Right lobe of liver (tissue), 6 donors: ENCODE measurements at regions not wholly inside any gene's neighbourhood (a gene's known extent, or its start where the extent isn't known, plus 50 kb on each side); places are given as distances from the start of the nearest gene placed in this dataset.

Experiments used
- ATAC-seq, 4 donors: fragments of 200-7000 bp; cut with Tn5 transposase; one replicate each; pipeline ENCODE4 v1.9.1; 2020; ENCODE audit warnings: mild to moderate bottlenecking in 4 of 4, moderate library complexity in 4 of 4
- DNase-seq, 3 donors: peaks; one replicate each; pipeline ENCODE4 v3.0.0-alpha.2; 2020
- H3K27ac ChIP-seq, 3 donors: fragments of 200-600 bp; one replicate each; pipeline ENCODE4 v1.8.0; 2022
- H3K27me3 ChIP-seq, 2 donors: fragments of 200-600 bp; one replicate each; pipeline ENCODE4 v1.8.0; 2022
- H3K36me3 ChIP-seq, 4 donors: fragments of 200-600 bp; sonication (generic) in 1 of 4; one replicate each; pipeline versions ENCODE4 v1.5.1 to v1.8.0; 2017 to 2022; ENCODE audit warnings: control low read depth in 1 of 4
- H3K4me1 ChIP-seq, 4 donors: fragments of 200-600 bp; sonication (generic) in 1 of 4; one replicate each; pipeline versions ENCODE4 v1.5.1 to v1.8.0; 2017 to 2022; ENCODE audit warnings: control low read depth in 1 of 4
- H3K4me3 ChIP-seq, 3 donors: fragments of 200-600 bp; one replicate each; pipeline ENCODE4 v1.8.0; 2022
- H3K9me3 ChIP-seq, 4 donors: fragments of 200-600 bp; sonication (generic) in 1 of 4; one replicate each; pipeline versions ENCODE4 v1.5.1 to v1.8.0; 2017 to 2022; ENCODE audit warnings: control low read depth in 1 of 4
- CTCF ChIP-seq, 4 donors: fragments of 200-600 bp in 3 of 4; fragments of 450-650 bp in 1 of 4; IDR thresholded peaks; one replicate each; pipeline versions ENCODE4 v1.5.1 to v1.8.0; 2016 to 2022; ENCODE audit warnings: antibody characterized with exemption in 4 of 4, mild to moderate bottlenecking in 2 of 4
- POLR2A ChIP-seq: fragments of 450-650 bp; IDR thresholded peaks from one replicate; pipeline ENCODE4 v1.6.1; 2017; ENCODE audit warnings: antibody characterized with exemption, mild to moderate bottlenecking
- WGBS: methylation state at CpG from one replicate; pipeline ENCODE4 v1.1.6; 2018; ENCODE audit warnings: low coverage, low lambda C conversion rate; ENCODE audit not compliant: insufficient coverage; ENCODE audit errors: missing lambda C conversion rate; 5-methylcytosine and 5-hydroxymethylcytosine counted together
- intact Hi-C, 2 donors: fragments of 100-400 bp; cut with DNase I; formaldehyde crosslinking; loops; one replicate each; pipeline versions ENCODE4 v1.11.2 to v1.14.1; 2022
- donor health status: DM: no; HTN: yes; CAD: no.
- donor health status: DM: no; HTN: no; CAD: no.
- donor health status: DM: no; HTN: no; CAD: no.
- donor health status: DM: no; HTN: yes; CAD: no.
- donor health status: DM: no; HTN: yes; CAD: no.

DNA sequence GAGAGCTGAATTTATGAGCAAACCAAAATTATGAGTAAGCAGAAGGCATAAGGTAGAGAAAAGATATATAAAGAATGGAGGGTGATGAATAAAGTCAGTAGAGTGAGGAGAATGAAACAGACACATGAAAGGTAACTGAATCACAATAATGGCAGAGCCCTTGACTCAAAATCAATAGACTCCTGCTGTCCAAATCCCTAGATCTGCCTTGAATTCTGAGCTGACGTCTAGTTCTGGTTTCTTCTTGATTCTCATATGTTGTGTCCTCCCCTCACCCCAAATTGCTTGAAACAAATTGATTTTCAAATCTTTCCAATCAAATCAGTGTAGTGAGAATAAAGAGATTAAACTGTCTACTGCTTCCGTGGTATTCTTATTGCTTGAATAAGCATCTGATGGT, 86.6 kb upstream of the IQCM start:
- Histone ChIP-seq H3K9me3 (no peaks in the 10 kb centered on the region), H3K27me3 (no peaks in the 10 kb centered on the region), H3K36me3 (no peaks in the 10 kb centered on the region), H3K27ac (no peak overlapping the region), H3K4me1 (no peaks in the 10 kb centered on the region), H3K4me3 (no peak overlapping the region)
- ATAC-seq (no peak), DNase-seq (no peak)
- intact Hi-C loops: no loop called here
- WGBS: 45% methylated on average over 2 of the region's 2 CpGs
- TF ChIP-seq CTCF (IDR thresholded peaks at IDR 0.05) (no peak), POLR2A (no peak)

- no peak for ATAC-seq
- no peak overlapping the region for H3K4me3 ChIP-seq
- H3K36me3 ChIP-seq: no peaks in the 10 kb centered on the region
- no peaks in the 10 kb centered on the region for H3K9me3 ChIP-seq
- no peak for DNase-seq
- H3K4me1 ChIP-seq: no peaks in the 10 kb centered on the region
- no peak overlapping the region for H3K27ac ChIP-seq
- H3K27me3 ChIP-seq: no peaks in the 10 kb centered on the region
- TF ChIP-seq CTCF (IDR thresholded peaks at IDR 0.05): no peak
- TF ChIP-seq POLR2A: no peak
- intact Hi-C loops: no loop called here
- 60% methylated on average over 3 of the region's 3 CpGs for WGBS
Observed at GRCh38 chr4:149910177-149910576, 94.5 kb upstream of the IQCM start.

- intact Hi-C loops: no loop called here
- WGBS: 8% methylated on average over 2 of the region's 2 CpGs
Observed at GRCh38 chr4:149910604-149911350, 95.1 kb upstream of the IQCM start.

DNA sequence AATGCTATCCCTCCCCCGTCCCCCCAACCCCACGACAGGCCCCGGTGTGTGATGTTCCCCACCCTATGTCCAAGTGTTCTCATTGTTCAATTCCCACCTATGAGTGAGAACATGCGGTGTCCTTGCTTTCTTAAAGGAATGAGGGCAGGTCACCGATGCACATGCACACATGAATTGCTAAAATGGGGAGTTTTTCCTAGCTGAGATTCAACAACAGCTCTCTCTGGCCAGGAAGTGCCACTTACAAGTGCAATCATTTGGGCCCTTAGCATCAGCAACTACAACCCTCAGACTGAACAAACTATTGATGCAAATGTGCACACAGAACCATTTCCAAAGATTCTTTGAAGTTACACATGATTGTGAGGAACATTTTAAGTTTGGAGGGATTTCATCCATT, 95.7 kb upstream of the IQCM start:
- intact Hi-C loops: no loop called here

More at GRCh38 chr4:149910604-149911350, 95.1 kb upstream of the IQCM start:
- Histone ChIP-seq H3K36me3 (no peaks in the 10 kb centered on the region), H3K4me3 (no peak overlapping the region), H3K27me3 (no peaks in the 10 kb centered on the region), H3K4me1 (no peaks in the 10 kb centered on the region), H3K27ac (no peak overlapping the region), H3K9me3 (no peaks in the 10 kb centered on the region)
- TF ChIP-seq CTCF (IDR thresholded peaks at IDR 0.05) (no peak), POLR2A (no peak)
- DNase-seq (no peak), ATAC-seq (no peak)

More for the DNA sequence above, 95.7 kb upstream of the IQCM start:
- H3K4me1 ChIP-seq: no peaks in the 10 kb centered on the region
- no peak for DNase-seq
- H3K27ac ChIP-seq: no peak overlapping the region
- H3K4me3 ChIP-seq: no peak overlapping the region
- H3K9me3 ChIP-seq: no peaks in the 10 kb centered on the region
- TF ChIP-seq CTCF (IDR thresholded peaks at IDR 0.05) (no peak), POLR2A (no peak)
- no peak for ATAC-seq
- no peaks in the 10 kb centered on the region for H3K36me3 ChIP-seq
- no peaks in the 10 kb centered on the region for H3K27me3 ChIP-seq
- WGBS: 70% methylated on average over 4 of the region's 5 CpGs
